Ishikawa (cell line): ENCODE measurements at regions not wholly inside any gene's neighbourhood (a gene's known extent, or its start where the extent isn't known, plus 50 kb on each side); places are given as distances from the start of the nearest gene placed in this dataset.

ENCODE experiments used
- CEBPB ChIP-seq: IDR thresholded peaks from 2 replicates; pipeline ENCODE4 v1.6.1; 2012
- CREB1 ChIP-seq: IDR thresholded peaks from 2 replicates; pipeline ENCODE4 v1.6.1; 2012; ENCODE audit warnings: low read depth
- EGR1 ChIP-seq: IDR thresholded peaks from 2 replicates; pipeline ENCODE4 v1.6.1; 2012
- EP300 ChIP-seq: IDR thresholded peaks from 2 replicates; pipeline ENCODE4 v1.6.1; 2012; ENCODE audit warnings: borderline replicate concordance
- FOXM1 ChIP-seq: IDR thresholded peaks from 2 replicates; pipeline ENCODE4 v1.6.1; 2012; ENCODE audit warnings: low read depth, borderline replicate concordance
- MAX ChIP-seq: IDR thresholded peaks from 2 replicates; pipeline ENCODE4 v1.6.1; 2012
- NFIC ChIP-seq: IDR thresholded peaks from 2 replicates; pipeline ENCODE4 v1.6.1; 2012
- RAD21 ChIP-seq: IDR thresholded peaks from 2 replicates; pipeline ENCODE4 v1.6.1; 2012; ENCODE audit warnings: low read depth
- REST ChIP-seq: IDR thresholded peaks from 2 replicates; pipeline ENCODE4 v1.6.1; 2012; ENCODE audit warnings: low read depth, mild to moderate bottlenecking
- TAF1 ChIP-seq: IDR thresholded peaks from 2 replicates; pipeline ENCODE4 v1.6.1; 2012; ENCODE audit warnings: low read depth, mild to moderate bottlenecking
- TCF12 ChIP-seq: IDR thresholded peaks from 2 replicates; pipeline ENCODE4 v1.6.1; 2012; ENCODE audit warnings: low read depth
- TEAD4 ChIP-seq: IDR thresholded peaks from 2 replicates; pipeline ENCODE4 v1.6.1; 2012
- USF1 ChIP-seq: IDR thresholded peaks from 2 replicates; pipeline ENCODE4 v1.6.1; 2012
- YY1 ChIP-seq: IDR thresholded peaks from 2 replicates; pipeline ENCODE4 v1.6.1; 2012; ENCODE audit warnings: low read depth
- ZBTB7A ChIP-seq: IDR thresholded peaks from 2 replicates; pipeline ENCODE4 v1.6.1; 2012; ENCODE audit warnings: low read depth

- TF ChIP-seq MAX (no peak), CEBPB (peak; percentile 39; the same call in 1 of the 2 replicates), YY1 (no peak), TEAD4 (no peak), REST (no peak), TAF1 (no peak), FOXM1 (no peak)
Observed at GRCh38 chr18:34461266-34461665, 236.6 kb upstream of the NOL4 start.

- TF ChIP-seq CEBPB, result no peak
- no peak for TF ChIP-seq EGR1
- TF ChIP-seq FOXM1, result no peak
- no peak for TF ChIP-seq USF1
- TF ChIP-seq MAX, result no peak
- no peak for TF ChIP-seq TAF1
- no peak for TF ChIP-seq NFIC
- TF ChIP-seq CREB1, result no peak
- TF ChIP-seq YY1, result no peak
- TF ChIP-seq TEAD4, result no peak
- TF ChIP-seq EP300, result no peak
- no peak for TF ChIP-seq RAD21
- no peak for TF ChIP-seq ZBTB7A
- no peak for TF ChIP-seq TCF12
Observed at GRCh38 chr18:34467058-34467457, 242.3 kb upstream of the NOL4 start.

GRCh38 chr18:34480162-34480700 is 229.9 kb upstream of the DTNA start:
- no peak for TF ChIP-seq RAD21
- no peak for TF ChIP-seq REST
- TF ChIP-seq USF1, result no peak
- TF ChIP-seq TCF12, result no peak
- no peak for TF ChIP-seq ZBTB7A
- TF ChIP-seq EP300, result no peak
- TF ChIP-seq NFIC, result no peak
- TF ChIP-seq FOXM1, result no peak
- no peak for TF ChIP-seq CREB1
- no peak for TF ChIP-seq YY1
- no peak for TF ChIP-seq MAX
- no peak for TF ChIP-seq CEBPB
- TF ChIP-seq TAF1, result no peak
- no peak for TF ChIP-seq TEAD4
- TF ChIP-seq EGR1, result no peak

- no peak for TF ChIP-seq YY1
- no peak for TF ChIP-seq MAX
- TF ChIP-seq NFIC, result no peak
Observed at GRCh38 chr18:34482204-34482603, 227.9 kb upstream of the DTNA start.

- no peak for TF ChIP-seq TCF12
- no peak for TF ChIP-seq MAX
- no peak for TF ChIP-seq EGR1
- TF ChIP-seq EP300, result no peak
- TF ChIP-seq ZBTB7A, result no peak
- TF ChIP-seq TAF1, result no peak
- no peak for TF ChIP-seq RAD21
- no peak for TF ChIP-seq REST
- no peak for TF ChIP-seq YY1
- TF ChIP-seq CREB1, result no peak
- TF ChIP-seq USF1, result no peak
- no peak for TF ChIP-seq CEBPB
- TF ChIP-seq FOXM1, result no peak
- TF ChIP-seq TEAD4, result no peak
- TF ChIP-seq NFIC, result no peak
Observed at GRCh38 chr18:34483198-34483597, 226.9 kb upstream of the DTNA start.
